Posterior vena cava (tissue), 2 donors: ENCODE measurements at regions not wholly inside any gene's neighbourhood (a gene's known extent, or its start where the extent isn't known, plus 50 kb on each side); places are given as distances from the start of the nearest gene placed in this dataset.
A peak's percentile ranks its signal among the peaks of the same experiment; 100 is the strongest.
"Not testable (repeated sequence)": the region's sequence is repeated elsewhere in the genome, so short reads cannot be mapped to it uniquely, and the experiment has no call there.

ENCODE experiments used
- DNase-seq: peaks from one replicate; pipeline ENCODE4 v3.0.0-alpha.2; 2020; ENCODE audit warnings: low spot score
- intact Hi-C, 2 donors: fragments of 100-400 bp; cut with DNase I; formaldehyde crosslinking; loops; one replicate each; pipeline versions ENCODE4 v1.14.1 to v1.14.2; 2022 to 2023
- donor health status: DM: yes; HTN: yes; CAD: no.
- donor health status: DM: yes; HTN: yes; CAD: no.

DNA sequence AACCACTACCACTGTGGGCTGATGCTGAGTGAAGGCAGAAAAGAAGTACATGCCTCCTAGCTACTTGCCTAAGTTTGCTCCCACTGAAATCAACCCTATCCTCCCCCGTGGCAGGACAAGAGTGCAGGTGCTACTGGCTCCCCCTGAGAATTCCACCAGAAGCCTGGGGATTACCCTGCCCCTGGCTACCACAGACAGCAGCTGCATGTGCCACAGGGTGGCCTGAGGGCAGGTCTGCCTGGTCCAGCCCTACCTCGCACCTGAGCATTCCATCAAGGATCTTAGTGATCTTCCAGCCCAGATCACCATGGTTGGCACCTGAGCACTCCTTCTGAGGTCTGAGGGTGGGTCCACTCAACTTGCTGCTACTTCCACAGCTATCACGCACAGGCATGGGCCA lies 176.4 kb upstream of the SMIM30 start:
- intact Hi-C loops, result no loop called here
- DNase-seq, result no peak

DNA sequence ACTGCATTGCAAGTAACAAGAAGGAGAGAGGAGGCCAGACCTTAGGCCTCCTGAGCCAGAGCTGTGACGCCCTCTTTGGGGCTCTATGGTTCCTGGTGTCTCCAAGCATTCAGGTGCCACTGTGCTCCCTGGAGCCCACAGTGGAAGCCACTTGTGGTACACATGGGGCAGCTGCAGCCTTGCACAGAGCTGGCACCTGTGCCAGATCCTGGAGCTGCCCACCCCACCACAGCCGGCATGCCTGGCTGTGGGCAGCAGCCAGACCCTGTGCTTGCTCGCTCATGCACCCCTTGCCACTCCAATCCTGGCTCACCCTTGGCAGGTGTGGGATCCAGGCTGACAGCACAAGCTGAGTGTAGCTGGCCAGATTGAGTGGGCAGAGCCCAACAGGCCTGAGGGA lies 173.8 kb upstream of the SMIM30 start:
- intact Hi-C loops, result no loop called here
- DNase-seq, result peak; percentile 62

DNA sequence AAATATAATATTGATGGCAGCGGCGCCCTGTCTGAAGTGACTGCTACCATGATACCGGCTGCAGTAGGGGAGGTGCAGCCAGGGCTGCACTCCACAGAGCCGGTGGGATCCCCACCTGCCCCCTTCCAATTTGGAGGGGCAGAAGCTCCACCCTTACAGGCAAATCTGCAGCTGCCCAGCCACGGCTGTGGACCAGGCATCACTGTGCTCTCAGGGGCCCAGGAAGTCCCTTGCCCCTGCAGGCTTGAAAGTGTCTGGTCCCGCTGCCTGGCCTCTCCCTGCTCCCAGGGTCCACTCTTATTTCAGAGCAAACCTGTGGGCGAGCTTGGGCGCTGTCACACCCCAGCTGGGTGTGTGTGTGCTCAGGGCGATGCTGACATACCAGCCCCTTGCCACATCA lies 172.7 kb upstream of the SMIM30 start:
- intact Hi-C loops, result no loop called here
- DNase-seq, result peak; percentile 56

DNA sequence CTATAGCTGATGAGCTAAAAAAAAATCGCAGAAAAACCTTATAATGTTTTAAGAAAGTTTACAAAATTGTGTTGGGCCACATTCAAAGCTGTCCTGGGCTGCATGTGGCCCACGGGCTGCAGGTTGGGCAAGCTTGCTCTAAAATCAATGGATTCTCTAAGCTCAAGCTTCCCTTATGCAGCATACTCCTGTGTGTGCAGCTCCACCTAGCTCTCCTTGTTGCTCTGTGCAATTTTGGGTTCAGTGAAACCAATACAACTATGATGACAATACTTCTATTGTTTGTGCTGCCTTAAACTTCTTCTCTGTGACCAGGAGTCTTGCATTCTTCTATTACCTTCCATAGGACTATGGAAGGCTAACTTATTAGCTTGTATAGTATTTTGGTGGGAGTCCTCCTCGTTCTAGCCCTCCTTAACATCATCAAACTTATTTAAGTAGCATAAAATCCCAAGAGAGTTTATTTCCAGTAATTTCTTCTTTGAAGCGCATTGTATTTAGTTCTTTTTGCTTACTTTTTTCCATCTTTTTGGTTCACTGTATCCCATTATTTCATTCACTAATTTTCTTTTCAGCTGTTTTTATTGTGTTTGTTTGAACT lies 170.9 kb upstream of the SMIM30 start:
- DNase-seq, result no peak
- intact Hi-C loops, result no loop called here

DNA sequence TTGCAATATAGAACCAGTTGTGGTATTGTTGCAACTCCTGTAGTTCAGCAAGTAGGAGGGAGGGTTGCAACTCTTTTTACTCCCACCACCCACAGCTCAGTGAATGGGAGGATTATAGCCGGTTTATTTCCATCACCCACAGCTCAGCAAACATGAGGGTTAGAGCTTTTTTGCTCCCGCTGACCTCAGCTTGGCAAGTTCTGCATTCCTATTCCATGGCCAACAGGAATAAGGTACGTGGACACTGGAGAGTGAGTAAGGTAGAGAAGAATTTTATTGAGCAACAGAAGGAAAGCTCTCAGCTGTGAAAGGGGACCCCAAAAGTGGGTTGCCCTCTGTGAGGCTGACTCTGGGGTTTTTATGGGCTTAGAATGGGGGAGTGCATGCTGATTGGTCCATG lies 167.1 kb upstream of the SMIM30 start:
- intact Hi-C loops, result no loop called here
- no peak for DNase-seq

GRCh38 chr7:113283861-113284260 lies 165.5 kb upstream of the SMIM30 start:
- no peak for DNase-seq
- intact Hi-C loops, result no loop called here

DNA sequence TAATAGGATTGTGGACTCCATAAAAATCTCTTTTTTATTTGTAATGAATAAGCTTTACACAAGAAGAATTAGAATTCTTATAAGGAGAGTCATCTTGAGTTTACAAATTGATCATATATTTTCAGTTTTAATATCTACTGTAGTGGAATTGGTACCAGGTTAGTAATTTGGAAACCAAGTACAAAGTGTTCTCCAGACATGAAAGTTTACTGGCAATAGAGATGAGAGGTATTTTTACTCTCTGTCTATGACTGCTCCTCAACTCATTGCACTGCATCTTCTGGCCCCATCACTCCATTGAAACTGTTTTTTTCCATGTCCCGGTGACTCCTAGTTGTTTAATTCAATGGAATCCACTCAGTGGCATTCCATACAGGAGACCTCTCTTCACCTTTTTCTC lies 164.5 kb upstream of the SMIM30 start:
- no peak for DNase-seq
- intact Hi-C loops, result no loop called here

DNA sequence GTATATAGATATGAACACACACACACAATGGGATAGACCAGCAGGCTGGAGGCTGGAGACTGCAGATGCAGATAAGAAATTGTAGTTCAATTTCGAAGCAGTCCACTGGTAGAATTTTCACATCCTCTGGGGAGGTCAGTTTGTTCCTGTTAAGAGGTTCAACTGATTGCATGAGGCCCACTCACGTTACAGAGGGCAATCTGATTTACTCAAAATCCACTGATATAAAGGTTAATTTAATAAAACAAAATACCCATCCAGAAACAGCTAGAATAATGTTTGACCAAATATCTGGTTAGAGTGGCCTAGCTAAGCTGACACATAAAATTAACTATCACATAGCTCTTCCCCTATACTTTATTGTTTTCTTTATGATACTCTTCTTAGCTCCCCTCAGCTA lies 162.9 kb upstream of the SMIM30 start:
- DNase-seq, result no peak
- intact Hi-C loops, result no loop called here

GRCh38 chr7:113279256-113279655 lies 160.9 kb upstream of the SMIM30 start:
- intact Hi-C loops, result no loop called here
- DNase-seq, result no peak

- intact Hi-C loops, result no loop called here
- DNase-seq, result no peak
These were observed 152.4 kb upstream of the SMIM30 start for GRCh38 chr7:113270790-113271189.

- DNase-seq, intact Hi-C loops: not testable (repeated sequence)
These were observed 151.2 kb upstream of the SMIM30 start for GRCh38 chr7:113269592-113269991.

DNA sequence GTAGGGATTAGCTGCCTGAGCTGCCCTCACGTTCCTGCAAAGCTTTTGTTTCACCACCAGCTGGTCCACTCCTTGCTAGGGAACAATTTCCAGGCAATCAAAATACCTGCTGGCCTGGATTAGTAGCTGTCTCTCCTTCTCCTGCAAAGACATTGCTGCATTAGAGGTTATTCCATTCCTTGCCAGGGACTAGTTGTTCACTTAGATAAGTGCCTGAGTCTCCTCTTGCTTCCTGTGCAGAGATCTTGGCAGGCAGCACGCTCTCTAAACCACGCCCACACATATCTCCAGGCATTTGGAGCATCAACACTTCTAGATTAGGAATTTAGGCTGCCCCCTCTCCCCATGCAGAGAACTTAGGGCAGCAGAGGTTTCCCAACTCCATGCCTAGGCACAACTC lies 150.4 kb upstream of the SMIM30 start:
- no peak for DNase-seq
- intact Hi-C loops, result no loop called here

DNA sequence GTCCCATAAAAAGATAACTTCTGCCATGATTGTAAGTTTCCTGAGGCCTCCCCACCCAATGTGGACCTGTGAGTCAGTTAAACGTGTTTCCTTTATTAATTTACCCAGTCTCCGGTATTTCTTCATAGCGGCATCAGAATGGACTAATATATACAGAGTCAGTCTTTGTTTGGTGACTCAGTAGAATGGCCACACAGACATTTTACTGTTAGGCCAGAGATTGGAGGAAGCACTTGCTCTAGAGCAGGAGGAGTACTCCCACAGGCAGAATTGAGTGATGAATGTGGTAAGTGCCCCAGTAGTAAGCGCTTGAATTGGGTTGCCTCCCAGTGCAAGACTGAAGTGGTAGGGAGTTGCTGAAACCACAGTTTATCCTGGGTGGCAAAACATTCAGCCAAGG lies 149.5 kb upstream of the SMIM30 start:
- intact Hi-C loops, result no loop called here
- DNase-seq, result no peak

DNA sequence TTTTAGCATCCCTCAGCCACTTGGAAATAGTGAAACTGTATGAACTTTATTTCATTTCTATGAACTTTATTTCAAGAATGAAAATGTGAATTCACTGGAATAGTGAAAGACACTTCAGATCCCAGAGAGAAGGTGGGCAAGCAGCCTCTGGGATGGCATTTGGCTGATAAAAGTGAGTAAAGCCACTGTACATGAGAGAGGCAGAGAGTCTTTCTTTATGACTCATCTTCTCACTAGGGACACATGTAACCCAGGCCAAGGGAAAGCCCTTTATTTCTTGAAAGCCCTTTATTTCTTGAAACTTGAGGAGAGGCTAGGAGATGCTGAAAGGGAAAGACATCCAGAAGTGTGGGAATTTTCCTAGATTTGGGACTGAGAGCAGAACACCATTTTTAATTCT lies 148.9 kb upstream of the SMIM30 start:
- intact Hi-C loops, result no loop called here

DNA sequence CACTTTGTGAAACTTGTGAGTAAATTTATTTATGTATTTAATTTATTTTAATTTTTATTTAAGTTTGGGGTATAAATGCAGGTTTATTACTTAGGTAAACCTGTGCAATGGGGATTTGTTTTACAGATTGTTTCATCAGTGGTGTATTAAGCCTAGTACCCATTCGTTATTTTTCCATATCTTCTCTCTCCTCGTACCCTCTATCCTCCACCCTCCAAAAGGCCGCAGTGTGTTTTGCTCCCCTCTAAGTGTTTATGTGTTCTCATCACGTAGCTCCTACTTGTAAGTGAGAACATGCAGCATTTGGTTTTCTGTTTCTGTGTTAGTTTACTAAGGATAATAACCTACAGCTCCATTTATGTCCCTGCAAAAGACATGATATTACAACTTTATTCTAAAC lies 145.4 kb upstream of the SMIM30 start:
- DNase-seq, result no peak
- intact Hi-C loops, result no loop called here

More for the DNA sequence above, 148.9 kb upstream of the SMIM30 start:
- DNase-seq, result no peak

GRCh38 chr7:113263215-113263742 lies 144.9 kb upstream of the SMIM30 start:
- DNase-seq, intact Hi-C loops: not testable (repeated sequence)

- intact Hi-C loops, result no loop called here
- DNase-seq, result no peak
These were observed 138.7 kb upstream of the SMIM30 start for GRCh38 chr7:113256883-113257531.

DNA sequence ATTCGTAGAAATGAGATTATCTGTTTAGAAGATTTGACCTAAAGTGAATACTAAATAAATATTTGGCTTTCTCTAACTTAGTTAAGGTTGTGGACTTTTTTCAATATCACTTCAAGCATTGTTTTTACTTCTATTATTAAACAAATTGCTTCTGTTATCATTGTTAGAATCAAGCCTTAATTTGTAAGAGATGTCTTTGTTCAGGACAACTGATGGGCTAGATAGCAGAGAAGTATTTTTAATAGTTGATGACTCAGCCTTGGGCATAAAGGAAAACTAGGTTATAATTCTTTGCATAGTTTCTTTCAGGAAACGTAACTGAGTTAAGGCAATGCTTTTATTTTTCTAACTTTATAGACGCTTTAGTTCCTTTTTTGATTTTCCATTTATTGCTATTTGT lies 128.8 kb upstream of the SMIM30 start:
- intact Hi-C loops, result no loop called here
- DNase-seq, result no peak

DNA sequence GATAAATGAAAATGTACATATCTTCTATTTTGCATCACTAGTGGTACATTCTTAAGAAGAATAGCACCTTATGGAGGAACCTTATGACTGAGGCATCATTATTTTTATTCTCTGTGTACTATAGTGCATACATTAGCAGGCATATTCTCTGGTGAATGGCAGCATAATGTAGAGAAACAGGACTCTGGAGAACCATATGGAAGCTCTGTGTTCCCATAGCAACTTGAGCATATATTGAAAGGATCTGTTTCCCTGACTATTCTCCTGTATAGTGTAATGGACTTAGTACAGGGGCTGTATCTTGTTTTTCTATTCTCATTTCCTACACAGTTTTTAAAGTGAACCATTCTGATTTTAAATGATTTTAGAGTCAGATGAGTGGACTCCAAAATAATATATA lies 128.4 kb upstream of the SMIM30 start:
- intact Hi-C loops, result no loop called here
- DNase-seq, result no peak

GRCh38 chr7:113232885-113233284 lies 114.5 kb upstream of the SMIM30 start:
- intact Hi-C loops, result no loop called here
- DNase-seq, result no peak

GRCh38 chr7:113230691-113231090 lies 112.3 kb upstream of the SMIM30 start:
- DNase-seq, result no peak
- intact Hi-C loops, result no loop called here
